Common myeloid progenitor, CD34-positive (primary cell): ENCODE measurements at regions not wholly inside any gene's neighbourhood (a gene's known extent, or its start where the extent isn't known, plus 50 kb on each side); places are given as distances from the start of the nearest gene placed in this dataset.

ENCODE experiments used
- CTCF ChIA-PET: fragments of 350-600 bp; sonication (Branson Sonifier 250); formaldehyde crosslinking; loops from one replicate; lab custom pipeline; 2021; ENCODE audit warnings: antibody characterized with exemption; lab: Charles Lee
- POLR2A ChIA-PET: fragments of 350-600 bp; sonication (Branson Sonifier 250); formaldehyde crosslinking; loops from one replicate; lab custom pipeline; 2021; ENCODE audit warnings: antibody characterized with exemption; lab: Charles Lee
- DNase-seq, 3 donors: peaks; one replicate each; pipeline versions ENCODE4 v3.0.0 to v3.0.0-alpha.2; 2013
- H3K27ac ChIP-seq, 2 experiments: 1 replicate in 1 of 2; 2 replicates in 1 of 2; pipeline ENCODE4 v1.7.0; 2013; ENCODE audit warnings: inconsistent platforms in 2 of 2, low read length in 2 of 2, mild to moderate bottlenecking in 2 of 2, low read depth in 1 of 2, moderate library complexity in 1 of 2; ENCODE audit not compliant: severe bottlenecking in 2 of 2, insufficient read depth in 1 of 2, poor library complexity in 1 of 2
- H3K27me3 ChIP-seq, 5 experiments: replicated peaks in 2 of 5; 1 replicate in 3 of 5; 2 replicates in 2 of 5; pipeline versions ENCODE4 v1.6.1 to v1.7.0; 2013; ENCODE audit warnings: low read length in 4 of 5, mild to moderate bottlenecking in 2 of 5, moderate library complexity in 2 of 5, inconsistent platforms in 1 of 5; ENCODE audit not compliant: insufficient read depth in 5 of 5, control insufficient read depth in 4 of 5
- H3K36me3 ChIP-seq, 4 experiments: 1 replicate in 2 of 4; 2 replicates in 2 of 4; pipeline versions ENCODE4 v1.6.1 to v1.7.0; 2013; ENCODE audit warnings: low read length in 3 of 4, control low read depth in 1 of 4, mild to moderate bottlenecking in 1 of 4; ENCODE audit not compliant: control insufficient read depth in 4 of 4, insufficient read depth in 4 of 4
- H3K4me1 ChIP-seq, 4 experiments: 1 replicate in 3 of 4; 2 replicates in 1 of 4; pipeline versions ENCODE4 v1.6.1 to v1.7.1; 2013; ENCODE audit warnings: low read length in 3 of 4, mild to moderate bottlenecking in 3 of 4, control low read depth in 1 of 4, inconsistent platforms in 1 of 4, moderate library complexity in 1 of 4; ENCODE audit not compliant: control insufficient read depth in 4 of 4, insufficient read depth in 4 of 4; ENCODE audit errors: control extremely low read depth in 1 of 4
- H3K4me3 ChIP-seq, 7 experiments: 1 replicate in 4 of 7; 2 replicates in 3 of 7; pipeline versions ENCODE4 v1.5.1 to v1.7.0; 2013; ENCODE audit warnings: mild to moderate bottlenecking in 7 of 7, low read length in 6 of 7, moderate library complexity in 6 of 7, inconsistent platforms in 2 of 7, low read depth in 2 of 7, control low read depth in 1 of 7; ENCODE audit not compliant: insufficient read depth in 4 of 7, control insufficient read depth in 1 of 7; ENCODE audit errors: extremely low read depth in 1 of 7
- H3K9me3 ChIP-seq, 5 experiments: 1 replicate in 4 of 5; 2 replicates in 1 of 5; pipeline versions ENCODE4 v1.6.1 to v1.7.1; 2013; ENCODE audit warnings: low read length in 4 of 5, mild to moderate bottlenecking in 2 of 5, inconsistent platforms in 1 of 5, low read depth in 1 of 5, moderate library complexity in 1 of 5; ENCODE audit not compliant: control insufficient read depth in 4 of 5, insufficient read depth in 2 of 5; ENCODE audit errors: control extremely low read depth in 1 of 5
- WGBS: methylation state at CpG from one replicate; pipeline ENCODE4 v1.1.5; 2013; ENCODE audit not compliant: insufficient coverage; 5-methylcytosine and 5-hydroxymethylcytosine counted together

GRCh38 chr1:68936530-68936929, 439.6 kb upstream of the DEPDC1 start:
- DNase-seq = no peak
- Histone ChIP-seq H3K27me3 (no peaks in the 10 kb centered on the region), H3K4me3 (no peak overlapping the region), H3K4me1 (no peaks in the 10 kb centered on the region), H3K9me3 (no peaks in the 10 kb centered on the region), H3K27ac (no peak overlapping the region), H3K36me3 (no peaks in the 10 kb centered on the region)
- 100% methylated on average over 2 of the region's 3 CpGs for WGBS
- CTCF ChIA-PET = no interaction called here
- POLR2A ChIA-PET = no interaction called here

- ChIA-PET POLR2A (no interaction called here), CTCF (no interaction called here)
- H3K27ac ChIP-seq = no peak overlapping the region
- no peaks in the 10 kb centered on the region for H3K9me3 ChIP-seq
- no peaks in the 10 kb centered on the region for H3K27me3 ChIP-seq
- DNase-seq = no peak
- no peaks in the 10 kb centered on the region for H3K36me3 ChIP-seq
- WGBS = 100% methylated on average over 3 of the region's 5 CpGs
- no peaks in the 10 kb centered on the region for H3K4me1 ChIP-seq
- H3K4me3 ChIP-seq = no peak overlapping the region
Observed at GRCh38 chr1:68938051-68938666, 441.3 kb upstream of the DEPDC1 start.

- ChIA-PET CTCF (interaction anchor here (1.0 kb wide), 1 partner anchor 9 kb away, joined by 3 read pairs; no protein-coding TSS in a partner anchor), POLR2A (no interaction called here)
- no peak overlapping the region for H3K27ac ChIP-seq
- H3K36me3 ChIP-seq = no peaks in the 10 kb centered on the region
- H3K4me1 ChIP-seq = no peaks in the 10 kb centered on the region
- no peaks in the 10 kb centered on the region for H3K9me3 ChIP-seq
- no peak for DNase-seq
- H3K4me3 ChIP-seq = no peak overlapping the region
- no peaks in the 10 kb centered on the region for H3K27me3 ChIP-seq
- 83% methylated on average over 2 of the region's 3 CpGs for WGBS
Observed at GRCh38 chr1:68950036-68950435, 453.2 kb upstream of the DEPDC1 start.

- 100% methylated on average over 1 of the region's 1 CpG for WGBS
- Histone ChIP-seq H3K36me3 (no peaks in the 10 kb centered on the region), H3K27me3 (no peaks in the 10 kb centered on the region), H3K27ac (no peak overlapping the region), H3K4me3 (no peak overlapping the region), H3K4me1 (no peaks in the 10 kb centered on the region), H3K9me3 (no peaks in the 10 kb centered on the region)
- no peak for DNase-seq
- CTCF ChIA-PET = no interaction called here
- POLR2A ChIA-PET = no interaction called here
Observed at GRCh38 chr1:68953311-68953710, 456.4 kb upstream of the DEPDC1 start.

- no CpG with 5 or more reads among the region's 2 CpGs for WGBS
- no peak overlapping the region for H3K27ac ChIP-seq
Observed at GRCh38 chr1:68954841-68955240, 458.0 kb upstream of the DEPDC1 start.

GRCh38 chr1:68955424-68955823, 458.5 kb upstream of the DEPDC1 start:
- Histone ChIP-seq H3K36me3 (no peaks in the 10 kb centered on the region), H3K9me3 (no peaks in the 10 kb centered on the region), H3K4me1 (no peaks in the 10 kb centered on the region), H3K27ac (no peak overlapping the region), H3K27me3 (no peaks in the 10 kb centered on the region), H3K4me3 (no peak overlapping the region)
- WGBS = 100% methylated on average over 5 of the region's 5 CpGs
- CTCF ChIA-PET = no interaction called here
- POLR2A ChIA-PET = no interaction called here
- DNase-seq = no peak

More at GRCh38 chr1:68954841-68955240, 458.0 kb upstream of the DEPDC1 start:
- Histone ChIP-seq H3K36me3 (no peaks in the 10 kb centered on the region), H3K4me1 (no peaks in the 10 kb centered on the region), H3K4me3 (no peak overlapping the region), H3K9me3 (no peaks in the 10 kb centered on the region), H3K27me3 (no peaks in the 10 kb centered on the region)
- CTCF ChIA-PET = no interaction called here
- no peak for DNase-seq
- POLR2A ChIA-PET = no interaction called here

- no peak for DNase-seq
- H3K27me3 ChIP-seq = no peaks in the 10 kb centered on the region
- no peak overlapping the region for H3K4me3 ChIP-seq
- WGBS = 40% methylated on average over 2 of the region's 3 CpGs
- no peak overlapping the region for H3K27ac ChIP-seq
- ChIA-PET CTCF (interaction anchor here (0.8 to 1.7 kb wide), 3 partner anchors 9 to 24 kb away, joined by 3 read pairs; no protein-coding TSS in a partner anchor), POLR2A (no interaction called here)
- H3K9me3 ChIP-seq = no peaks in the 10 kb centered on the region
- H3K36me3 ChIP-seq = no peaks in the 10 kb centered on the region
- H3K4me1 ChIP-seq = no peaks in the 10 kb centered on the region
Observed at GRCh38 chr1:68958958-68959357, 462.1 kb upstream of the DEPDC1 start.
